Neural cell (in vitro differentiated cells): ENCODE measurements at regions not wholly inside any gene's neighbourhood (a gene's known extent, or its start where the extent isn't known, plus 50 kb on each side); places are given as distances from the start of the nearest gene placed in this dataset.
A peak's percentile ranks its signal among the peaks of the same experiment; 100 is the strongest.

Experiments
- H2AFZ ChIP-seq: fragments of 200-600, 300-800 bp; sonication (generic), shearing (Covaris generic); 2 replicates; pipeline ENCODE4 v1.6.0; 2014; ENCODE audit warnings: low read depth, mild to moderate bottlenecking, antibody characterized with exemption, low read length, moderate library complexity
- H3F3A ChIP-seq: fragments of 200-600 bp; shearing (Covaris generic); 2 replicates; pipeline ENCODE4 v1.6.1; 2016; ENCODE audit warnings: mild to moderate bottlenecking, moderate library complexity, mixed read lengths, antibody characterized with exemption, low read length; ENCODE audit not compliant: insufficient read depth, poor library complexity, severe bottlenecking
- H3K27ac ChIP-seq: fragments of 200-600, 300-800 bp; sonication (generic), shearing (Covaris generic); 2 replicates; pipeline ENCODE4 v1.5.1; 2014; ENCODE audit warnings: mild to moderate bottlenecking, low read length, moderate library complexity
- H3K27me3 ChIP-seq: fragments of 300-800, 200-600 bp; sonication (generic), shearing (Covaris generic); 2 replicates; pipeline ENCODE4 v1.6.0; 2014; ENCODE audit warnings: mild to moderate bottlenecking, low read depth, low read length, moderate library complexity; ENCODE audit not compliant: insufficient read depth
- H3K36me3 ChIP-seq: fragments of 300-800, 200-600 bp; sonication (generic), shearing (Covaris generic); 2 replicates; pipeline ENCODE4 v1.5.1; 2014; ENCODE audit warnings: mild to moderate bottlenecking, antibody characterized with exemption, low read length, moderate library complexity; ENCODE audit not compliant: insufficient read depth
- H3K4me2 ChIP-seq: fragments of 300-800, 200-600 bp; sonication (generic), shearing (Covaris generic); 2 replicates; pipeline ENCODE4 v1.6.0; 2014; ENCODE audit warnings: mild to moderate bottlenecking, low read length
- H3K4me3 ChIP-seq: fragments of 300-800, 200-600 bp; sonication (generic), shearing (Covaris generic); 2 replicates; pipeline ENCODE4 v1.5.1; 2014; ENCODE audit warnings: mild to moderate bottlenecking, low read length, moderate library complexity
- H3K79me2 ChIP-seq: fragments of 200-600 bp; shearing (Covaris generic); replicated peaks from 2 replicates; pipeline ENCODE4 v1.6.0; 2014; ENCODE audit warnings: mild to moderate bottlenecking, low read length, moderate library complexity; ENCODE audit not compliant: insufficient read depth
- H3K9ac ChIP-seq: fragments of 300-800, 200-600 bp; sonication (generic), shearing (Covaris generic); 2 replicates; pipeline ENCODE4 v1.6.1; 2016; ENCODE audit warnings: mild to moderate bottlenecking, low read length, mixed read lengths
- H3K9me2 ChIP-seq: fragments of 200-600 bp; shearing (Covaris generic); 2 replicates; pipeline ENCODE4 v1.6.1; 2016; ENCODE audit warnings: mild to moderate bottlenecking, low read length, mixed read lengths; ENCODE audit not compliant: insufficient read depth
- H3K9me3 ChIP-seq: fragments of 200-600, 300-800 bp; sonication (generic), shearing (Covaris generic); 2 replicates; pipeline ENCODE4 v1.6.1; 2016; ENCODE audit warnings: mild to moderate bottlenecking, mixed run types, low read length, moderate library complexity, mixed read lengths
- H4K20me1 ChIP-seq: fragments of 200-600 bp; shearing (Covaris generic); 2 replicates; pipeline ENCODE4 v1.6.1; 2016; ENCODE audit warnings: mild to moderate bottlenecking, mixed run types; ENCODE audit not compliant: insufficient read depth
- CTCF ChIP-seq: fragments of 450-650 bp; IDR thresholded peaks from 2 replicates; pipeline ENCODE4 v1.5.1; 2014; ENCODE audit warnings: antibody characterized with exemption, mild to moderate bottlenecking, moderate library complexity; ENCODE audit not compliant: poor library complexity, severe bottlenecking
- EP300 ChIP-seq: fragments of 450-650 bp; conservative IDR thresholded peaks from 2 replicates; pipeline ENCODE4 v1.6.1; 2014; ENCODE audit warnings: antibody characterized with exemption, mild to moderate bottlenecking, moderate library complexity; ENCODE audit not compliant: poor library complexity, severe bottlenecking
- EZH2 ChIP-seq: fragments of 200-600, 300-800 bp; shearing (Covaris generic), sonication (generic); IDR thresholded peaks from 2 replicates; pipeline ENCODE4 v1.6.1; 2014; ENCODE audit warnings: antibody characterized with exemption, low read length, borderline replicate concordance, mild to moderate bottlenecking; ENCODE audit not compliant: insufficient read depth, poor library complexity, severe bottlenecking
- MXI1 ChIP-seq: fragments of 450-650 bp; conservative IDR thresholded peaks from 2 replicates; pipeline ENCODE4 v1.6.1; 2014; ENCODE audit warnings: antibody characterized with exemption, mild to moderate bottlenecking; ENCODE audit not compliant: poor library complexity, severe bottlenecking
- POLR2AphosphoS5 ChIP-seq: IDR thresholded peaks from 2 replicates; pipeline ENCODE4 v1.6.1; 2012
- RAD21 ChIP-seq: fragments of 450-650 bp; conservative IDR thresholded peaks from 2 replicates; pipeline ENCODE4 v1.6.1; 2014; ENCODE audit warnings: antibody characterized with exemption, mild to moderate bottlenecking, moderate library complexity
- SMC3 ChIP-seq: fragments of 450-650 bp; conservative IDR thresholded peaks from 2 replicates; pipeline ENCODE4 v1.6.1; 2014; ENCODE audit warnings: antibody characterized with exemption, mild to moderate bottlenecking, moderate library complexity; ENCODE audit not compliant: poor library complexity
- TAF1 ChIP-seq: IDR thresholded peaks from 2 replicates; pipeline ENCODE4 v1.6.1; 2012; ENCODE audit warnings: low read depth
- TF ChIP-seq, protein P1 (sequence below): IDR thresholded peaks from 2 replicates; pipeline ENCODE4 v1.6.1; 2012; ENCODE audit warnings: borderline replicate concordance

DNA sequence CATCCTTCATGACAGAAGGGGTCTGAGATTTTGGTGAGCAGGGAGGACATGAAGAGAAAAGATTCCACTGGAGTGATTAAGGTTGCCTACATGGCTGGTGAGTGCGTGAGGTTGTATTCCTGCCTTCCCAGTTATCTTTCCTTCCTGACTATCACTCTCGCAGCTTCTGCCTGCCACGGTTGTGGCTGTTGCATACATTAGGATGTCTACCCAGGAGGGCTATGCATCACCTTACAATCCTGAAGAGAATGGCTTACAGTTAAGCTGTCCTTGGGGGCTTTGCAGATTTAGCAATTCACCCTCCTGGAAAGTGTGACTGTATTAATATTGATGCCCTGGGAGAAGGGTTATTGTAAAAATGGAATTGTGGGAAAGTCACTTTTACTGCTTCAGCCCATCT is 571.0 kb downstream of the TSN start:
- no peaks in the 10 kb centered on the region for H3F3A ChIP-seq
- H3K27ac ChIP-seq = peak overlapping the region; percentile 46
- no peak overlapping the region for H2AFZ ChIP-seq
- no peak overlapping the region for H3K4me3 ChIP-seq
- no peak overlapping the region for H3K9ac ChIP-seq
- H3K9me2 ChIP-seq = no peaks in the 10 kb centered on the region
- no peaks in the 10 kb centered on the region for H3K9me3 ChIP-seq
- TF ChIP-seq MXI1 (no peak), TAF1 (no peak), SMC3 (no peak), RAD21 (no peak), EP300 (no peak), POLR2AphosphoS5 (no peak), EZH2 (no peak), CTCF (no peak)
- TF ChIP-seq, protein P1, sequence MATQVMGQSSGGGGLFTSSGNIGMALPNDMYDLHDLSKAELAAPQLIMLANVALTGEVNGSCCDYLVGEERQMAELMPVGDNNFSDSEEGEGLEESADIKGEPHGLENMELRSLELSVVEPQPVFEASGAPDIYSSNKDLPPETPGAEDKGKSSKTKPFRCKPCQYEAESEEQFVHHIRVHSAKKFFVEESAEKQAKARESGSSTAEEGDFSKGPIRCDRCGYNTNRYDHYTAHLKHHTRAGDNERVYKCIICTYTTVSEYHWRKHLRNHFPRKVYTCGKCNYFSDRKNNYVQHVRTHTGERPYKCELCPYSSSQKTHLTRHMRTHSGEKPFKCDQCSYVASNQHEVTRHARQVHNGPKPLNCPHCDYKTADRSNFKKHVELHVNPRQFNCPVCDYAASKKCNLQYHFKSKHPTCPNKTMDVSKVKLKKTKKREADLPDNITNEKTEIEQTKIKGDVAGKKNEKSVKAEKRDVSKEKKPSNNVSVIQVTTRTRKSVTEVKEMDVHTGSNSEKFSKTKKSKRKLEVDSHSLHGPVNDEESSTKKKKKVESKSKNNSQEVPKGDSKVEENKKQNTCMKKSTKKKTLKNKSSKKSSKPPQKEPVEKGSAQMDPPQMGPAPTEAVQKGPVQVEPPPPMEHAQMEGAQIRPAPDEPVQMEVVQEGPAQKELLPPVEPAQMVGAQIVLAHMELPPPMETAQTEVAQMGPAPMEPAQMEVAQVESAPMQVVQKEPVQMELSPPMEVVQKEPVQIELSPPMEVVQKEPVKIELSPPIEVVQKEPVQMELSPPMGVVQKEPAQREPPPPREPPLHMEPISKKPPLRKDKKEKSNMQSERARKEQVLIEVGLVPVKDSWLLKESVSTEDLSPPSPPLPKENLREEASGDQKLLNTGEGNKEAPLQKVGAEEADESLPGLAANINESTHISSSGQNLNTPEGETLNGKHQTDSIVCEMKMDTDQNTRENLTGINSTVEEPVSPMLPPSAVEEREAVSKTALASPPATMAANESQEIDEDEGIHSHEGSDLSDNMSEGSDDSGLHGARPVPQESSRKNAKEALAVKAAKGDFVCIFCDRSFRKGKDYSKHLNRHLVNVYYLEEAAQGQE = no peak
- H3K27me3 ChIP-seq = no peaks in the 10 kb centered on the region
- H3K4me2 ChIP-seq = no peak overlapping the region
- no peaks in the 10 kb centered on the region for H3K79me2 ChIP-seq
- H4K20me1 ChIP-seq = no peaks in the 10 kb centered on the region
- H3K36me3 ChIP-seq = no peaks in the 10 kb centered on the region

DNA sequence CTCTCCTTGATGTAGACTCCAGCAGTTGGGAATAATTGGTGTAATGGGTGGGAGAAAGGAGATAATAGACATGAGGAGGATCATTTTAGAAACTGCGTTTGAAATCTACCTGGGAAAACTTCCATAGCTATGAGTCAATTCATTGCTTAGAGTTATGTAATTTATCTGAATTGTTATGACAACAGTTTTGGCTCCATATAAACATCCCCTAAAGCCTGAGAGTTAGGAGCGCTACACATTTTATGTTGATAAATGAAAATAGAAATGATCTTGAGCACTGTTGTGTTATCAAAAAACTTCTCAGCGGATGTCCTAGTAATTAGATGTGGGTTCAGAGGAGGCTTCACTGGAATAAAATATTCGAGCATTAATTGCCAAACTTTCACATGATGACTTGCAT is 573.4 kb downstream of the TSN start:
- Histone ChIP-seq H3K27me3 (no peaks in the 10 kb centered on the region), H3K36me3 (no peaks in the 10 kb centered on the region), H3F3A (no peaks in the 10 kb centered on the region), H3K79me2 (no peaks in the 10 kb centered on the region), H3K4me3 (no peak overlapping the region), H3K27ac (no peak overlapping the region), H3K9me3 (no peaks in the 10 kb centered on the region), H3K9me2 (no peaks in the 10 kb centered on the region), H2AFZ (no peak overlapping the region), H3K4me2 (no peak overlapping the region), H4K20me1 (no peaks in the 10 kb centered on the region), H3K9ac (no peak overlapping the region)
- TF ChIP-seq RAD21 (no peak), MXI1 (no peak), CTCF (no peak), POLR2AphosphoS5 (no peak), EZH2 (no peak), EP300 (no peak), SMC3 (no peak), TAF1 (no peak)
- TF ChIP-seq, protein P1 = no peak
